DMS114 treated with DMSO at 0.1 percent for 48 hours (cell line): ENCODE measurements at regions not wholly inside any gene's neighbourhood (a gene's known extent, or its start where the extent isn't known, plus 50 kb on each side); places are given as distances from the start of the nearest gene placed in this dataset.
A peak's percentile ranks its signal among the peaks of the same experiment; 100 is the strongest.

Source experiments
- DNase-seq: peaks from one replicate; lab custom pipeline; 2025; ENCODE audit not compliant: unreplicated experiment; lab: John Stamatoyannopoulos, UW

GRCh38 chr3:102223132-102223531 lies 211.7 kb upstream of the ZPLD1 start:
- no peak for DNase-seq

- DNase-seq: peak; percentile 9
Observed at GRCh38 chr3:102224171-102224570, 210.6 kb upstream of the ZPLD1 start.

- DNase-seq: no peak
Observed at GRCh38 chr3:102225005-102225404, 209.8 kb upstream of the ZPLD1 start.

- peak; percentile 23 for DNase-seq
Observed at GRCh38 chr3:102225407-102226132, 209.2 kb upstream of the ZPLD1 start.

- DNase-seq: no peak
Observed at GRCh38 chr3:102226463-102226862, 208.4 kb upstream of the ZPLD1 start.

- DNase-seq: peak; percentile 69
Observed at GRCh38 chr3:102229062-102229655, 205.7 kb upstream of the ZPLD1 start.

- no peak for DNase-seq
Observed at GRCh38 chr3:102230057-102230456, 204.8 kb upstream of the ZPLD1 start.

- no peak for DNase-seq
Observed at GRCh38 chr3:102233881-102234280, 200.9 kb upstream of the ZPLD1 start.

GRCh38 chr3:102235679-102236078 lies 199.1 kb upstream of the ZPLD1 start:
- DNase-seq: peak; percentile 5

- no peak for DNase-seq
Observed at GRCh38 chr3:102237181-102237580, 197.6 kb upstream of the ZPLD1 start.

GRCh38 chr3:102237838-102238237 lies 197.0 kb upstream of the ZPLD1 start:
- no peak for DNase-seq

- DNase-seq: no peak
Observed at GRCh38 chr3:102238362-102238761, 196.5 kb upstream of the ZPLD1 start.

GRCh38 chr3:102240720-102241119 lies 194.1 kb upstream of the ZPLD1 start:
- DNase-seq: no peak

GRCh38 chr3:102248981-102249705 lies 185.7 kb upstream of the ZPLD1 start:
- DNase-seq: no peak

GRCh38 chr3:102255736-102256135 lies 179.1 kb upstream of the ZPLD1 start:
- DNase-seq: no peak

- no peak for DNase-seq
Observed at GRCh38 chr3:102258666-102259227, 176.1 kb upstream of the ZPLD1 start.

GRCh38 chr3:102259663-102260062 lies 175.2 kb upstream of the ZPLD1 start:
- no peak for DNase-seq

- no peak for DNase-seq
Observed at GRCh38 chr3:102265720-102266119, 169.1 kb upstream of the ZPLD1 start.

- no peak for DNase-seq
Observed at GRCh38 chr3:102269406-102269805, 165.4 kb upstream of the ZPLD1 start.

GRCh38 chr3:102290241-102290640 lies 144.6 kb upstream of the ZPLD1 start:
- DNase-seq: no peak

- no peak for DNase-seq
Observed at GRCh38 chr3:102295756-102296155, 139.1 kb upstream of the ZPLD1 start.
